Suppressor macrophage (primary cell): ENCODE measurements at regions not wholly inside any gene's neighbourhood (a gene's known extent, or its start where the extent isn't known, plus 50 kb on each side); places are given as distances from the start of the nearest gene placed in this dataset.
A peak's percentile ranks its signal among the peaks of the same experiment; 100 is the strongest.
"Not testable (repeated sequence)": the region's sequence is repeated elsewhere in the genome, so short reads cannot be mapped to it uniquely, and the experiment has no call there.

Experiments
- DNase-seq, 4 experiments: peaks; one replicate each; pipeline ENCODE4 v3.0.0-alpha.2; 2020 to 2022

- no peak for DNase-seq
Measured at GRCh38 chr2:143842836-143843235, 677.1 kb downstream of the ZEB2 start.

DNA sequence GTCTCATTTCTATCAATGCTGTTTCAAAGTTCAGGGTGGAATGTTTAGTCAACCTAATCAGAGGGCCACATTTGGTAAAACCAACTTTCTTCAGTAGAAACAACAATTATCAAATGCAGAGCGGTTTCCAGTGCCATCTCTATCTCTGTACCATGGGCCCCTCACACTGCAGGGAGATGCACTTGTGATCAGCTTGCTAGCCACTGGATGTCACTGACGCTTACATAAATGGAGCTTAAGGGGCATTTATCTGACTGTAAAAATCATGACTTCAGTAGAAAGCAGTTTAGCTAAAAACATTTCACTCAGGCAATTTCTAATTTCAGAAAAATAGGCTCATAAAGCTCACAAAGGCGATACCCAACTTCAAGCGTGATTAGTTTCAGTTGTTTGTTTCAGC is 678.0 kb downstream of the ZEB2 start:
- peak in 2 of 4 experiments; percentile 2 to 8 for DNase-seq

- no peak for DNase-seq
Measured at GRCh38 chr2:143840601-143841000, 679.3 kb downstream of the ZEB2 start.

DNA sequence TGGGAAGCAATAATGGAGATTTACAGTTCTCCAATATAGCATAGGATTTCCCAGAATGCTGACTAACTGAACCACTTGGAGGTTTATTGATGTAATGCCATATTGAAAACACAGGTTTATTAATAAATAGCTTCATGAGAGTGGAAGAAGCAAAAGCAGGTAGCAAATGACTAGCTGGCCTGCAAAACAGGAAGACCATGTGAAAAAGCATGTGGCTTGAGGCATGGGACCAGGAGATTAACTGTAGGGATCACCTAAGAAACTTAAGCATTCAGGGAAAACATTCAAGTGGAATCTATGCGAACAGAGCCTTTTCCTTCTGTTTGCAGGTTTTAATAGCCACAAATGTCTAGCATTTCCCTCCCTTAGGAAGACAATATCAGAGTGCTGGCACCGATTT is 679.7 kb downstream of the ZEB2 start:
- DNase-seq, result peak in 1 of 4 experiments; percentile 3

GRCh38 chr2:143839456-143839855 is 680.5 kb downstream of the ZEB2 start:
- DNase-seq, result no peak

DNA sequence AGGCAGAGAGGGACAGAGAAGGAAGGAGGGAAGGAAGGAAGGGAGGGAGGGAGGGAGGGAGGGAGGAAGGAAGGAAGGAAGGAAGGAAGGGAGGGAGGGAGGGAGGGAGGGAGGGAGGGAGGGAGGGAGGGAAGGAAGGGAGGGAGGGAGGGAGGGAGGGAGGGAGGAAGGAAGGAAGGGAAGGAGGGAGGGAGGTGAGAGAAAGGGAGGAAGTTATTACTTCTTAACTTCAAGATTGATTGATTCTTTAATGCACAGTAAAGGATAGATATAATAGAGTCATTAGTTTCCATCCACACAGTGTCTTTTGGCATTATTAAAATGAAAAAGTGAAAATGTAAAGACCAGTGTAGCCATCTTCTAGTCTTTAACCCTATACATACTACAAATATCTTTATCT is 682.9 kb downstream of the ZEB2 start:
- DNase-seq, result not testable (repeated sequence)

DNA sequence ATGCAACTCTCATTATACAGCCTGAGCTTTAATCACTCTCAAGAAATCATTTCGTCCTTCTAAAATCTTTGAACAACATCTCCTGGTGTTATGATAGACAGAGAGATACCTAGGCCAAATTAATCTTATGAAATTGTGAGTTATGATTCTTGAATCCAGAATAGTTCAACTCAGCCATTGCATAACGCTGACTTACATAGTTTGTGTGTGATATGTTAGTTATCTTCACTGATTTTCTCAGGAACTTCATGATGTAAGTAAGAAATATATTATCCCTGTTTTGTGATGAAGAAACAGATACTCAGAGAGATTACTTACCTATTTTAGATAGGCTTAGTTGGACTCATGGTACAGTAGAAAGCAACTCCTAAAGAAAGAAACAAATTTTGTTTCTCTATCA is 684.4 kb downstream of the ZEB2 start:
- no peak for DNase-seq

- DNase-seq, result no peak
Measured at GRCh38 chr2:143833015-143833660, 686.8 kb downstream of the ZEB2 start.

- no peak for DNase-seq
Measured at GRCh38 chr2:143830476-143830875, 689.4 kb downstream of the ZEB2 start.

DNA sequence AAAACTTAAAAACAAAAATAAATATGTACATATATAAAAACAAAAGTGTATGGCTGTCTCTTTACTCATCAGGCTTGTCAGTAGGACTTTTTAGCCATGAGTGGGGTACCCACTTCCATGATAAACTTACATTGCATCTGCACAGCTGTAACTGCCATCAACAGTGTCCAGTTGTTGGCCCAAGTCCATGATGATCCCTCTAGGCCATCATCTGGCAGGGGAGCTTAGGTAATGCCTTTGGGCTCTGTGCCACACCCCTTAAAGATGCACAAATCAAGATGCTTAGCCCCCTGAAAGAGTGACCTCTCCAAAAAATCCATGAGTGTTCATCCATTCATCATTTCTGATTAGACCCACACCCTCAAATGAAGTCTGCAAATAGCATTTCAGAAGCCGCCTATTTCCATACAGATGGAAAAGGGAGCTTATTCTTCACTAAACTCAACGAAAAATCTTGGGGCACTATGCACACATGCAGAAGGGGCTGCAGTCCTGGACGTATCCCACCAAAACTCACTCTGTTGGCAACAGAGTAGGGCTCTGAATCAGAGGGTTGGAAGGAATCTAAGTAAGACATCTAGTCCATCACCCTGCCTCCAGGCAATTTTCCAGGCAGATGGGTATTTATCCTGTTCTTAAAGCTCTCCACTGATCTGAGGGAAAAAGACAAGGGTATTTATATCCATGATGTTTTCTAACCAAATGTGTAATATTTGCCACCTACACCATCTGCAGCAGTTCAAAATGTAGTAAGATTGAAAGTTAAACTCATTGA is 691.0 kb downstream of the ZEB2 start:
- DNase-seq, result no peak

DNA sequence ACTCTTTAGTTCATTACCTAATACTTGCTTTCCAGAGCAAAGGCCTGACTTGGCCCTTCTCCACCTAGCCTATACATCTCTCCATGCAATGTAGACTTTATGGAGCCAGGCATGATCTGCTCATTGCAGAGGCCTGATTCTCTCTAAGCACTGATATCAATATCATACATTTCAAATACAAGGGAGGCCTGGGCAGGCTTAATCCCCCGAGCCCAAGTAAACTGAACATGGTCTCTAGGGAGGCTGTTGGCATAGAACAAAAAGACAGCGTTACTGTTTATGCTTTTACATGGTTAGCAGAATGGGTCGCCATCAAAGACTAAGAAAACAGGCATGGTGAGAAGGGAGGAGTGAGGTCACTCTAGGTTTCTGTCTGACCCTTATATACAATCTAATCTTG is 695.1 kb downstream of the ZEB2 start:
- no peak for DNase-seq

DNA sequence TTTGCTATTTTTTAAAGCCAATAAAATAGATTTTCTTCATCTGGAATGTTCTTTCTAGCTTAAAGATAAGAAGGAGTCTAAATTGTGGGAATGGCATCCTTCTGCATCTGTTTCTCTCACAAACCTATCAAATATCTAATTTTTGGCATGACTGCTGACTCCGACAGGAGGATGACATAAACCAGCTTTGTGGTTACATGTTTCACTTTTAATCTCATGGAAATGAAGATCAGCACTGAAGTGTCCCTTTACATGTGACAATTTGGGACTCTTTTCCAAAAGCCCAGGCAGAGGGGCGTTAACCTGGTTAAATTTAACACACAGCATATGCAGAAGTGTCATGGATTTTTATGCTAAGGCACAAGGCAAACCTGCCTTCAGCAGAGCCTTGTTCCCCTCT is 694.7 kb downstream of the ARHGAP15 start:
- no peak for DNase-seq

- no peak for DNase-seq
Measured at GRCh38 chr2:143823296-143823695, 694.1 kb downstream of the ARHGAP15 start.

- no peak for DNase-seq
Measured at GRCh38 chr2:143822736-143823135, 693.5 kb downstream of the ARHGAP15 start.

DNA sequence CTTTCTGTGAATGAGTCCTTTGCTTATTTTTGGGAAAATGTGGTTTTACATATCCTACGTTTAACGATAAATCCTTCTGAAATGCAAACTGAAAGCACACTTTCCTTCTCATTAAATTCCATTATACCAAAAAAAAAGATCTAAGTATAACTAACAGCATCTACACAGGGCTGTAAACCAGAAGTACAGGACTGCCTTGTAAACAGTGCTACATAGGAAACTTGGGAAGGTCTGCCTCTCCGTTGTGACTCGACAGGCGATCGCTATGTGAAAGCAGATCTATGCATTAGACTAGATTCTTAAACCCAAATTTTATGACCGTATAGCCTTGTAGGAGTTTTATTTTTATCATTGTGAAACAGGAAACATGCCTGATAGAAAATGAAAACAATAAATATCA is 690.5 kb downstream of the ARHGAP15 start:
- DNase-seq, result no peak

DNA sequence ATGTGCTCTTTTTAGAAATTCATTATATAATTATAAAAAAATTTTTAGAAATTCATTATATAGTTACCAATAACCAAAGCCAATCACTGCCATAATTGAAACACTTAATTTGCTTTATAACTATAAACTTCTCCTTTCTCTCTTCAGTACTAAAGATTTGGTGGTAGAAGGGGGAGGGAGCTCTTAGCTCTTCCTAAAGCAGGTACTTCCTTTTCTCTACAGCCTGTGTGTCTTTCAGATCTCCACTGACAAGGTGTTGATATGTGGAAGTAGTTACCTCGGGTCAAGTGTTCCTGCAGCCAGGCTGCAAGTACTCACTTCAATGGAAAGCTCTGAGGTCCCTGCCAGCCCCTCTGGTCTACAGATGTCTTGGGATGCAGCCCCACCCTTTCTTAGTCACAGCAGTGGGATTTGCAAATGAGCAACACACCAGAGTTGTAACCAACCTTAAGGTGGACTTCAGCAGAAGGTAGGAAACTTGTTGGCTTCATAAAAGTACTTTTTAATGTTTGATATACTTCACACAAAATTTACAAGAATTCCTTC is 690.0 kb downstream of the ARHGAP15 start:
- peak in 1 of 4 experiments; percentile 5 for DNase-seq
